ENCODE measurements at regions not wholly inside any gene's neighbourhood (a gene's known extent, or its start where the extent isn't known, plus 50 kb on each side); places are given as distances from the start of the nearest gene placed in this dataset.

DNA sequence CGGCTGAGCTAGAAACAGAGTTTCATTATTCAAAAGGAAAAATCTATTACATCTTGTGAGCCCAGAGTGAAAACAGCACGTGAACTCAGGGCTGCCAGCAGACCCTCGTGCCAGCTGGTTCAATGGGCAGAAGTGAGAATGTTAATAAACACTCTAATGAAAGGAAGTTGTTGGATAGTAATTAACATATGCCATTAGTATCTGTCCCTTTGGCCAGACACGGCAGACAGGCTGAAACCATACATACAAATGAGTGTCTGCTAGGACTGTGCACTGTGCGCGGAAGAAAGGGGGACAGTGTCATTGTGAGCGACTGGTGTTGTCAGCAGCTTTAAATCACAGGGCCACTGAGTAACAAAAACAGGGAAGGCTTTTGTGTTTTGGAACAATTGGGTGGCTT lies 121.9 kb upstream of the TSC22D1 start:
- DNase-seq = peak; percentile 29
- 61 to 72% methylated on average over 7 of the region's 7 CpGs for whole genome bisulfite sequencing, 2 donors
- Histone ChIP-seq H3K36me3 (ENCODE audit: low read depth, missing control alignments) (no peaks in the 10 kb centered on the region), H3K27ac (no peak overlapping the region), H3K4me1 (no peaks in the 10 kb centered on the region), H3K4me3 (no peak overlapping the region), H3K9me3 (no peaks in the 10 kb centered on the region), H3K27me3 (no peaks in the 10 kb centered on the region)
- intact Hi-C loops (cut with DNase I; ENCODE audit: low total_unique reads) = no loop called here
- TF ChIP-seq POLR2A (IDR thresholded peaks at IDR 0.05) = no peak
- no peak for TF ChIP-seq CTCF (IDR thresholded peaks at IDR 0.05)

GRCh38 chr13:44697058-44697457 lies 120.9 kb upstream of the TSC22D1 start:
- 61 to 62% methylated on average over 1 of the region's 1 CpG for WGBS, 2 donors
- intact Hi-C loops (cut with DNase I; ENCODE audit: low total_unique reads) = no loop called here
- H3K27me3 ChIP-seq = no peaks in the 10 kb centered on the region
- no peak overlapping the region for H3K4me3 ChIP-seq
- no peak overlapping the region for H3K27ac ChIP-seq
- no peaks in the 10 kb centered on the region for H3K9me3 ChIP-seq
- no peak for TF ChIP-seq CTCF (IDR thresholded peaks at IDR 0.05)
- no peak for TF ChIP-seq POLR2A (IDR thresholded peaks at IDR 0.05)
- no peaks in the 10 kb centered on the region for H3K36me3 ChIP-seq (ENCODE audit: low read depth, missing control alignments)
- DNase-seq = no peak
- no peaks in the 10 kb centered on the region for H3K4me1 ChIP-seq

DNA sequence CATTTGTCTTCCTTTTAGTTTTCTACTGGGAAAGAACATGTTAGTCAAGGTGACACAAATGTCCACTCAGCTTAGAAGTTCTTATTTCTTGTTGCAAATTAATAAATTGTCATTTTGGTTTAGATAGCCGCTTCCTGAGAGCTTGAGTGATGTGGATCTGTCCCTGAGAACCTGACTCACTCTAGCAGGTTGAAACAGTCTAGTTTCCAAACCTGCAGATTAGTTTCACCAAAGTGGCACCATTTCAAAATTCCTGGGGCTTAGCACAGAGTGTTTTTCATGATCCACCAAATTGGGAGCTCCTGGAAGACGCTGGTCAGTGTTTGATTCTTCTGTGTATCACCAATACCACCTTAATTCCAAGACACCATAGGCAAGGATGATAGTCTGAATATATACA lies 119.4 kb upstream of the TSC22D1 start:
- no peak for DNase-seq
- H3K9me3 ChIP-seq = no peaks in the 10 kb centered on the region
- H3K27me3 ChIP-seq = no peaks in the 10 kb centered on the region
- TF ChIP-seq POLR2A (IDR thresholded peaks at IDR 0.05) (no peak), CTCF (IDR thresholded peaks at IDR 0.05) (no peak)
- no peak overlapping the region for H3K27ac ChIP-seq
- 87 to 92% methylated on average over 2 of the region's 2 CpGs for WGBS, 2 donors
- no peaks in the 10 kb centered on the region for H3K4me1 ChIP-seq
- no peak overlapping the region for H3K4me3 ChIP-seq
- H3K36me3 ChIP-seq (ENCODE audit: low read depth, missing control alignments) = no peaks in the 10 kb centered on the region
- intact Hi-C loops (cut with DNase I; ENCODE audit: low total_unique reads) = no loop called here

DNA sequence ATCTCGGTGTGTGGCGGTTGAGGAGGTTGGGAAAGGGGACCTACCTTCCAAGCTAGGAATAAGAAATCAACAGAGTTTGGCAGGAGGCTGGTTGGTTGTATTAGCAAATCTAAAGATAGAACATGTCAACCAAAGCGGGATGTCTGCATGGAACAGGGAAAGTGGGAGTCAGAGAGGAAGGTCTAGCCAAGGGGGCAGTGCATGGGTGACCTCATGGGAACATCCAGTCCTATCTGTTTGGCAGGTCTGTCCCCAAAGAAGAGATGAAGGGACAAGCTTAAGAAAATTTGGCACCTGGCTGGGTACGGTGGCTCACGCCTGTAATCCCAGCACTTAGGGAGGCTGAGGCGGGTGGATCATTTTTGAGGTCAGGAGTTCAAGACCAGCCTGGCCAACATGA lies 118.7 kb upstream of the TSC22D1 start:
- 63 to 64% methylated on average over 6 of the region's 6 CpGs for WGBS, 2 donors
- TF ChIP-seq CTCF (IDR thresholded peaks at IDR 0.05) = no peak
- H3K4me1 ChIP-seq = no peaks in the 10 kb centered on the region
- intact Hi-C loops (cut with DNase I; ENCODE audit: low total_unique reads) = no loop called here
- H3K4me3 ChIP-seq = no peak overlapping the region
- no peaks in the 10 kb centered on the region for H3K9me3 ChIP-seq
- no peak overlapping the region for H3K27ac ChIP-seq
- no peaks in the 10 kb centered on the region for H3K27me3 ChIP-seq
- DNase-seq = no peak
- H3K36me3 ChIP-seq (ENCODE audit: low read depth, missing control alignments) = no peaks in the 10 kb centered on the region

- no peak for DNase-seq
- TF ChIP-seq POLR2A (IDR thresholded peaks at IDR 0.05) (no peak), CTCF (IDR thresholded peaks at IDR 0.05) (no peak)
- Histone ChIP-seq H3K36me3 (ENCODE audit: low read depth, missing control alignments) (no peaks in the 10 kb centered on the region), H3K4me3 (no peak overlapping the region), H3K27ac (no peak overlapping the region), H3K9me3 (no peaks in the 10 kb centered on the region), H3K4me1 (no peaks in the 10 kb centered on the region), H3K27me3 (no peaks in the 10 kb centered on the region)
- intact Hi-C loops (cut with DNase I; ENCODE audit: low total_unique reads) = no loop called here
Observed at GRCh38 chr13:44694291-44694690, 118.2 kb upstream of the TSC22D1 start.

All from testis (tissue), 2 donors.